ENCODE measurements at regions not wholly inside any gene's neighbourhood (a gene's known extent, or its start where the extent isn't known, plus 50 kb on each side); places are given as distances from the start of the nearest gene placed in this dataset.
"Not testable (repeated sequence)": the region's sequence is repeated elsewhere in the genome, so short reads cannot be mapped to it uniquely, and the experiment has no call there.

GRCh38 chr4:19181631-19182030, 1070.1 kb upstream of the SLIT2 start:
- H3K4me3 ChIP-seq (ENCODE audit: extremely low read depth, insufficient read depth, low read length, poor library complexity, severe bottlenecking); H3K4me1 ChIP-seq (ENCODE audit: control insufficient read depth, insufficient read depth, low read length, poor library complexity, severe bottlenecking); H3K36me3 ChIP-seq (ENCODE audit: control insufficient read depth, insufficient read depth, low read length); H3K9me3 ChIP-seq (ENCODE audit: control insufficient read depth, low read length); H3K27ac ChIP-seq (ENCODE audit: low read depth, low read length, severe bottlenecking): not testable (repeated sequence)

- 100% methylated on average over 1 to 2 of the region's 2 CpGs for WGBS, 2 experiments (ENCODE audit: insufficient coverage in 2 of 2)
- H3K4me1 ChIP-seq (ENCODE audit: control insufficient read depth, insufficient read depth, low read length, poor library complexity, severe bottlenecking) = no peaks in the 10 kb centered on the region
- no peaks in the 10 kb centered on the region for H3K9me3 ChIP-seq (ENCODE audit: control insufficient read depth, low read length)
- H3K4me3 ChIP-seq (ENCODE audit: extremely low read depth, insufficient read depth, low read length, poor library complexity, severe bottlenecking) = no peak overlapping the region
- H3K36me3 ChIP-seq (ENCODE audit: control insufficient read depth, insufficient read depth, low read length) = no peaks in the 10 kb centered on the region
- H3K27ac ChIP-seq (ENCODE audit: low read depth, low read length, severe bottlenecking) = no peak overlapping the region
Observed at GRCh38 chr4:19178835-19179234, 1072.9 kb upstream of the SLIT2 start.

DNA sequence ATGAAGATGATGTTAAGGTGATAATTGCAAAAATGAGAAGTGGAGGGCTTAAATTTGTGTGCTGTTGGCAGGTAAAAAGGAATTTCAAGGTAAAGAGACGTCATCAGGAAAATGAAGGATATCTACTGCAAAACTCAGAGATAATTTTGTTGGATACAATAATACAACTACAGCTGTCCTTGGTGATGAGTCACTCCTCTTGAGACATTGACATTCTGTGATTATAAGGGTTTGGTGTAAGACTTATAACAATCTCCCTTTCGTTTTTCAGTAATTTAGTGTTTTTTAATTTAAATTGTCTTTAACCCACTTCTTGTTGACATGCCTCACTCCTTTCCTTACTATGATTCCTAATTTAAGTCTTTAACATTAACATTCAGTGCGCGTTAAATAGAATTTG, 1074.1 kb upstream of the SLIT2 start:
- H3K4me1 ChIP-seq (ENCODE audit: control insufficient read depth, insufficient read depth, low read length, poor library complexity, severe bottlenecking) = no peaks in the 10 kb centered on the region
- H3K9me3 ChIP-seq (ENCODE audit: control insufficient read depth, low read length) = no peaks in the 10 kb centered on the region
- H3K36me3 ChIP-seq (ENCODE audit: control insufficient read depth, insufficient read depth, low read length) = no peaks in the 10 kb centered on the region
- WGBS, 2 experiments (ENCODE audit: insufficient coverage in 2 of 2) = no CpG with 5 or more reads among the region's 4 CpGs
- no peak overlapping the region for H3K4me3 ChIP-seq (ENCODE audit: extremely low read depth, insufficient read depth, low read length, poor library complexity, severe bottlenecking)
- H3K27ac ChIP-seq (ENCODE audit: low read depth, low read length, severe bottlenecking) = no peak overlapping the region

DNA sequence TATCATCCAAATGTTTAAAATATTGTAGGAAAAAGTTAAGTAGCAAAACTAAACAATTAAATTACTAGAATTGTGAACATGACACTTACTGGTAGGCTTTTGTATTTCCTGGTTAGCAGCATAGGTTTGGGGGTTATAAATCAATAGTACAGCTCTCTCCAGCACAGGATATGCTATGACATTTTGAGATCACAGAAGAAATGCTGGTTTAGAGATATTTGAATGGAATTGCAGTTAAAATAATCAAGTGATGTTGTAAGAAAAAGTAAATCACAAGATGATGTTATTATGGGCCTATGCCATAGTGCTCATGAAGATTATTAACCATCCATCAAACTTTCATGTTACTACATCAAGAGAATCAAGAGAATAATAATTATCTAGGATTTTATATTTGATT, 1079.9 kb upstream of the SLIT2 start:
- Histone ChIP-seq H3K27ac (ENCODE audit: low read depth, low read length, severe bottlenecking) (no peak overlapping the region), H3K9me3 (ENCODE audit: control insufficient read depth, low read length) (no peaks in the 10 kb centered on the region), H3K4me3 (ENCODE audit: extremely low read depth, insufficient read depth, low read length, poor library complexity, severe bottlenecking) (no peak overlapping the region), H3K36me3 (ENCODE audit: control insufficient read depth, insufficient read depth, low read length) (no peaks in the 10 kb centered on the region), H3K4me1 (ENCODE audit: control insufficient read depth, insufficient read depth, low read length, poor library complexity, severe bottlenecking) (no peaks in the 10 kb centered on the region)

- H3K9me3 ChIP-seq (ENCODE audit: control insufficient read depth, low read length) = no peaks in the 10 kb centered on the region
- H3K4me3 ChIP-seq (ENCODE audit: extremely low read depth, insufficient read depth, low read length, poor library complexity, severe bottlenecking) = no peak overlapping the region
- H3K36me3 ChIP-seq (ENCODE audit: control insufficient read depth, insufficient read depth, low read length) = no peaks in the 10 kb centered on the region
- H3K27ac ChIP-seq (ENCODE audit: low read depth, low read length, severe bottlenecking) = no peak overlapping the region
- H3K4me1 ChIP-seq (ENCODE audit: control insufficient read depth, insufficient read depth, low read length, poor library complexity, severe bottlenecking) = no peaks in the 10 kb centered on the region
Observed at GRCh38 chr4:19167311-19167710, 1084.4 kb upstream of the SLIT2 start.

DNA sequence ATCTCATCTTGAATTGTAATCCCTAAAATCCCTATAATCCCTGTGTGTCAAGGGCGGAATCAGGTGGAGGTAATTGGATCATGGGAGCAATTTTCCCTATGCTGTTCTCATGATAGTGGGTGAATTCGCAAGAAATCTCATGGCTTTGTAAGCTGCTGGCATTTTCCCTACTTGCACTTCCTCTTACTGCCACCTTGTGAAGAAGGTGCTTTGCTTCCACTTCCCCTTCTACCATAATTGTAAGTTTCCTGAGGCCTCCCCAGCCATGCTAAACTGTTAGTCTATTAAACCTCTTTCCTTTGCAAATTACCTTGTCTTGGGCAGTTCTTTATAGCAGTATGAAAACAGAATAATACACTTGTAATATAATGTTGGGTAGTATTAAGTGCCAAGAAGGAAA, 1087.4 kb upstream of the SLIT2 start:
- H3K4me3 ChIP-seq (ENCODE audit: extremely low read depth, insufficient read depth, low read length, poor library complexity, severe bottlenecking) = no peak overlapping the region
- no peaks in the 10 kb centered on the region for H3K9me3 ChIP-seq (ENCODE audit: control insufficient read depth, low read length)
- H3K36me3 ChIP-seq (ENCODE audit: control insufficient read depth, insufficient read depth, low read length) = no peaks in the 10 kb centered on the region
- H3K4me1 ChIP-seq (ENCODE audit: control insufficient read depth, insufficient read depth, low read length, poor library complexity, severe bottlenecking) = no peaks in the 10 kb centered on the region
- WGBS, 2 experiments (ENCODE audit: insufficient coverage in 2 of 2) = 86 to 91% methylated on average over 1 of the region's 2 CpGs
- no peak overlapping the region for H3K27ac ChIP-seq (ENCODE audit: low read depth, low read length, severe bottlenecking)

- Histone ChIP-seq H3K9me3 (ENCODE audit: control insufficient read depth, low read length) (peaks cover 9% of the 10 kb centered on the region), H3K4me3 (ENCODE audit: extremely low read depth, insufficient read depth, low read length, poor library complexity, severe bottlenecking) (no peak overlapping the region), H3K4me1 (ENCODE audit: control insufficient read depth, insufficient read depth, low read length, poor library complexity, severe bottlenecking) (no peaks in the 10 kb centered on the region), H3K36me3 (ENCODE audit: control insufficient read depth, insufficient read depth, low read length) (no peaks in the 10 kb centered on the region), H3K27ac (ENCODE audit: low read depth, low read length, severe bottlenecking) (no peak overlapping the region)
- WGBS, 2 experiments (ENCODE audit: insufficient coverage in 2 of 2) = 100% methylated on average over 1 of the region's 3 CpGs; no CpG with 5 or more reads in 1 of the 2 experiments
Observed at GRCh38 chr4:19159874-19160273, 1091.8 kb upstream of the SLIT2 start.

DNA sequence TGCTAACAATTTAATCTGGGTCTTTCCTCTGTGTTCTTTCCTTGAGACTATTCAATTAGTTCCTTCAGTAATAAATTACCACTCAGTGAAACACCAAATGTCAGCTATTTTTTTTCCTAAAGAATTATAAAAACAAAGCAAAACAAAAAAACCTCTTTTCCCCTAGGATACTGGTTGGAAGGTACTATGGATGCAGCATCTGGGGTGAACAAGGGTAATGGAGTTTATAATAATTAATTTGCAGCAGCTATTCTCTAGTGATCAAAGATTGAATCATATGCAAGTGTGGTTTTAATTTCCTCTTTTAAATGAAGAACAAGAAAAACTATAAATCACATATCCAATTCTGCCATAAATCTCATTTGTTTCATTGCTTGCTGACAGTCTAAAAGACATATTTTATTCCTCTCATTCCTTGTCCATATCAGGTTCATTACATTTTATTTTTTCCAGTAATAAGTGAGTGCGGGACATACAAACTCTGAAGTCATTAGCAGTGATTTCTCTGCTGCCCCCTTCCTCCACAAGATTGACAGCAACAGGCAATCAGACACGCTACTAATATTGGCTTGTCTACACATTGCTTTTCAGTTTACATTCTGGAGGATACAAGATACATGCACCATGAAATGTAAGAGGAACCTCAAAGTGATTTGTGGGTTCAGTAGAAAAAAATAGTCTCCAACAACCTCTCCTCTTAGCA, 1093.4 kb upstream of the SLIT2 start:
- Histone ChIP-seq H3K9me3 (ENCODE audit: control insufficient read depth, low read length) (peaks cover 9% of the 10 kb centered on the region), H3K4me3 (ENCODE audit: extremely low read depth, insufficient read depth, low read length, poor library complexity, severe bottlenecking) (no peak overlapping the region), H3K4me1 (ENCODE audit: control insufficient read depth, insufficient read depth, low read length, poor library complexity, severe bottlenecking) (no peaks in the 10 kb centered on the region), H3K27ac (ENCODE audit: low read depth, low read length, severe bottlenecking) (no peak overlapping the region), H3K36me3 (ENCODE audit: control insufficient read depth, insufficient read depth, low read length) (no peaks in the 10 kb centered on the region)
- 63 to 100% methylated on average over 1 to 2 of the region's 2 CpGs for WGBS, 2 experiments (ENCODE audit: insufficient coverage in 2 of 2)

GRCh38 chr4:19156786-19157185, 1094.9 kb upstream of the SLIT2 start:
- Histone ChIP-seq H3K27ac (ENCODE audit: low read depth, low read length, severe bottlenecking) (no peak overlapping the region), H3K9me3 (ENCODE audit: control insufficient read depth, low read length) (peaks cover 9% of the 10 kb centered on the region), H3K4me3 (ENCODE audit: extremely low read depth, insufficient read depth, low read length, poor library complexity, severe bottlenecking) (no peak overlapping the region), H3K4me1 (ENCODE audit: control insufficient read depth, insufficient read depth, low read length, poor library complexity, severe bottlenecking) (no peaks in the 10 kb centered on the region), H3K36me3 (ENCODE audit: control insufficient read depth, insufficient read depth, low read length) (no peaks in the 10 kb centered on the region)
- 80 to 100% methylated on average over 1 of the region's 3 CpGs for WGBS, 2 experiments (ENCODE audit: insufficient coverage in 2 of 2)

GRCh38 chr4:19155568-19155967, 1096.1 kb upstream of the SLIT2 start:
- Histone ChIP-seq H3K27ac (ENCODE audit: low read depth, low read length, severe bottlenecking) (no peak overlapping the region), H3K36me3 (ENCODE audit: control insufficient read depth, insufficient read depth, low read length) (no peaks in the 10 kb centered on the region), H3K9me3 (ENCODE audit: control insufficient read depth, low read length) (peaks cover 9% of the 10 kb centered on the region), H3K4me1 (ENCODE audit: control insufficient read depth, insufficient read depth, low read length, poor library complexity, severe bottlenecking) (no peaks in the 10 kb centered on the region), H3K4me3 (ENCODE audit: extremely low read depth, insufficient read depth, low read length, poor library complexity, severe bottlenecking) (no peak overlapping the region)
- WGBS, 2 experiments (ENCODE audit: insufficient coverage in 2 of 2) = 100% methylated on average over 1 of the region's 1 CpG; no CpG with 5 or more reads in 1 of the 2 experiments

- H3K4me1 ChIP-seq (ENCODE audit: control insufficient read depth, insufficient read depth, low read length, poor library complexity, severe bottlenecking); H3K27ac ChIP-seq (ENCODE audit: low read depth, low read length, severe bottlenecking); H3K36me3 ChIP-seq (ENCODE audit: control insufficient read depth, insufficient read depth, low read length); H3K4me3 ChIP-seq (ENCODE audit: extremely low read depth, insufficient read depth, low read length, poor library complexity, severe bottlenecking); H3K9me3 ChIP-seq (ENCODE audit: control insufficient read depth, low read length): not testable (repeated sequence)
- 60 to 84% methylated on average over 2 to 4 of the region's 5 CpGs for WGBS, 2 experiments (ENCODE audit: insufficient coverage in 2 of 2)
Observed at GRCh38 chr4:19154267-19154666, 1097.4 kb upstream of the SLIT2 start.
